H1 (cell line): ENCODE measurements at regions not wholly inside any gene's neighbourhood (a gene's known extent, or its start where the extent isn't known, plus 50 kb on each side); places are given as distances from the start of the nearest gene placed in this dataset.
A peak's percentile ranks its signal among the peaks of the same experiment; 100 is the strongest.

ENCODE experiments used
- CTCF ChIA-PET: fragments of 300-600 bp; sonication (Branson Sonifier 250); formaldehyde crosslinking; loops from one replicate; lab custom pipeline; 2021; ENCODE audit not compliant: partially characterized antibody; lab: Charles Lee
- POLR2A ChIA-PET: fragments of 300-600 bp; sonication (Branson Sonifier 250); formaldehyde crosslinking; loops from one replicate; lab custom pipeline; 2021; ENCODE audit warnings: inconsistent platforms; ENCODE audit not compliant: partially characterized antibody; lab: Charles Lee
- DNase-seq, 2 experiments: peaks; one replicate each; pipeline versions ENCODE4 v3.0.0 to v3.0.0-alpha.2; 2010 to 2022; ENCODE audit warnings: low spot score in 2 of 2, low read depth in 1 of 2, mixed read lengths in 1 of 2
- FAIRE-seq: peaks from 2 replicates; lab custom pipeline; 2011; peaks lifted over from hg19 to GRCh38; lab: Jason Lieb, UNC
- H2AFZ ChIP-seq: 2 replicates; pipeline ENCODE4 v1.8.1; 2012; ENCODE audit warnings: low read length, inconsistent platforms
- H2AK5ac ChIP-seq: 2 replicates; pipeline ENCODE4 v1.6.1; 2013; ENCODE audit warnings: low read depth, low read length
- H2BK120ac ChIP-seq: replicated peaks from 2 replicates; pipeline ENCODE3; 2013; ENCODE audit warnings: low read depth, low read length, inconsistent platforms
- H2BK12ac ChIP-seq: 2 replicates; pipeline ENCODE4 v1.6.1; 2013; ENCODE audit warnings: low read depth, low read length
- H2BK15ac ChIP-seq: 2 replicates; pipeline ENCODE4 v1.6.1; 2013; ENCODE audit warnings: low read length
- H2BK20ac ChIP-seq: 2 replicates; pipeline ENCODE4 v1.6.1; 2013; ENCODE audit warnings: low read length
- H2BK5ac ChIP-seq: 2 replicates; pipeline ENCODE4 v1.6.1; 2013; ENCODE audit warnings: low read depth, low read length
- H3K14ac ChIP-seq: 2 replicates; pipeline ENCODE4 v1.6.1; 2013; ENCODE audit warnings: inconsistent platforms; ENCODE audit not compliant: insufficient read length
- H3K18ac ChIP-seq: 2 replicates; pipeline ENCODE4 v1.6.1; 2013; ENCODE audit warnings: low read length; ENCODE audit errors: extremely low read depth
- H3K23ac ChIP-seq: 2 replicates; pipeline ENCODE4 v1.6.1; 2013; ENCODE audit warnings: inconsistent platforms; ENCODE audit not compliant: insufficient read length
- H3K23me2 ChIP-seq: 2 replicates; pipeline ENCODE4 v1.6.1; 2013; ENCODE audit warnings: low read depth, low read length
- H3K27ac ChIP-seq: 2 replicates; pipeline ENCODE4 v1.6.1; 2011; ENCODE audit warnings: low read depth, low read length, inconsistent platforms
- H3K27me3 ChIP-seq, 4 experiments: replicated peaks in 1 of 4; 1 replicate in 1 of 4; 2 replicates in 3 of 4; pipeline versions ENCODE4 v1.6.1 to v1.8.1; 2011 to 2013; ENCODE audit warnings: low read length in 3 of 4, mild to moderate bottlenecking in 3 of 4, inconsistent platforms in 2 of 4, mixed read lengths in 2 of 4, moderate library complexity in 1 of 4; ENCODE audit not compliant: control insufficient read depth in 3 of 4, insufficient read depth in 3 of 4; ENCODE audit errors: extremely low read depth in 1 of 4
- H3K36me3 ChIP-seq, 4 experiments: 2 replicates each; pipeline versions ENCODE4 v1.6.1 to v1.8.1; 2011 to 2013; ENCODE audit warnings: mild to moderate bottlenecking in 4 of 4, low read length in 3 of 4, moderate library complexity in 2 of 4, control low read depth in 1 of 4, inconsistent platforms in 1 of 4; ENCODE audit not compliant: insufficient read depth in 4 of 4, control insufficient read depth in 2 of 4
- H3K4ac ChIP-seq: replicated peaks from 2 replicates; pipeline ENCODE3; 2013; ENCODE audit warnings: low read length, low read depth, mixed read lengths, inconsistent platforms; ENCODE audit not compliant: insufficient read length
- H3K4me1 ChIP-seq, 4 experiments: replicated peaks in 1 of 4; 1 replicate in 1 of 4; 2 replicates in 3 of 4; pipeline versions ENCODE4 v1.6.1 to v1.8.1; 2011 to 2013; ENCODE audit warnings: low read length in 3 of 4, inconsistent platforms in 2 of 4, mixed read lengths in 1 of 4; ENCODE audit not compliant: insufficient read depth in 4 of 4, control insufficient read depth in 3 of 4
- H3K4me2 ChIP-seq, 2 experiments: 2 replicates each; pipeline versions ENCODE4 v1.6.1 to v1.8.1; 2011 to 2013; ENCODE audit warnings: low read depth in 2 of 2, low read length in 2 of 2, control low read depth in 1 of 2, inconsistent platforms in 1 of 2, mild to moderate bottlenecking in 1 of 2; ENCODE audit not compliant: insufficient read depth in 1 of 2
- H3K4me3 ChIP-seq, 4 experiments: fragments of 200-600, 300-600 bp in 1 of 4; sonication (generic), shearing (Covaris generic), sonication (Bioruptor Twin) in 1 of 4; 2 replicates each; pipeline versions ENCODE4 v1.5.1 to v1.8.1; 2011 to 2016; ENCODE audit warnings: low read length in 4 of 4, low read depth in 3 of 4, control low read depth in 2 of 4, inconsistent platforms in 2 of 4, mild to moderate bottlenecking in 2 of 4, mixed read lengths in 1 of 4, moderate library complexity in 1 of 4; ENCODE audit not compliant: insufficient read depth in 2 of 4; ENCODE audit errors: extremely low read depth in 1 of 4
- H3K56ac ChIP-seq: replicated peaks from 2 replicates; pipeline ENCODE3; 2013; ENCODE audit warnings: low read depth, mild to moderate bottlenecking, mixed read lengths, low read length, inconsistent platforms; ENCODE audit not compliant: insufficient read length
- H3K79me1 ChIP-seq: 2 replicates; pipeline ENCODE4 v1.6.1; 2013; ENCODE audit warnings: low read depth, low read length, control low read depth
- H3K79me2 ChIP-seq, 2 experiments: 2 replicates each; pipeline versions ENCODE4 v1.6.1 to v1.8.1; 2012 to 2013; ENCODE audit warnings: low read length in 2 of 2, mild to moderate bottlenecking in 2 of 2, inconsistent platforms in 1 of 2; ENCODE audit not compliant: insufficient read depth in 2 of 2, control insufficient read depth in 1 of 2
- H3K9ac ChIP-seq, 4 experiments: replicated peaks in 1 of 4; 1 replicate in 1 of 4; 2 replicates in 3 of 4; pipeline versions ENCODE4 v1.6.1 to v1.8.1; 2011 to 2013; ENCODE audit warnings: low read depth in 3 of 4, low read length in 3 of 4, control low read depth in 2 of 4, mild to moderate bottlenecking in 2 of 4, moderate library complexity in 2 of 4, inconsistent platforms in 1 of 4; ENCODE audit errors: extremely low read depth in 1 of 4
- H3K9me3 ChIP-seq, 2 experiments: 2 replicates each; pipeline versions ENCODE4 v1.6.1 to v1.8.1; 2012 to 2013; ENCODE audit warnings: mild to moderate bottlenecking in 2 of 2, moderate library complexity in 2 of 2, control low read depth in 1 of 2, inconsistent platforms in 1 of 2, low read depth in 1 of 2, low read length in 1 of 2, mixed read lengths in 1 of 2; ENCODE audit not compliant: insufficient read depth in 2 of 2
- H4K20me1 ChIP-seq, 2 experiments: replicated peaks in 1 of 2; 2 replicates each; pipeline versions ENCODE3 to v1.8.1; 2011 to 2013; ENCODE audit warnings: inconsistent platforms in 2 of 2, low read length in 2 of 2, mild to moderate bottlenecking in 1 of 2; ENCODE audit not compliant: insufficient read depth in 2 of 2, control insufficient read depth in 1 of 2
- H4K5ac ChIP-seq: 2 replicates; pipeline ENCODE4 v1.6.1; 2013; ENCODE audit warnings: low read length, low read depth, mixed read lengths, inconsistent platforms; ENCODE audit not compliant: insufficient read length
- H4K8ac ChIP-seq: 2 replicates; pipeline ENCODE4 v1.8.0; 2013; ENCODE audit warnings: mild to moderate bottlenecking, moderate library complexity, low read length, inconsistent platforms; ENCODE audit not compliant: insufficient read depth; ENCODE audit errors: extremely low read depth
- H4K91ac ChIP-seq: replicated peaks from 2 replicates; pipeline ENCODE3; 2013; ENCODE audit warnings: low read length, mixed read lengths, inconsistent platforms; ENCODE audit not compliant: insufficient read length
- BCL11A ChIP-seq, 2 experiments: IDR thresholded peaks; one replicate each; pipeline ENCODE4 v1.6.1; 2011; ENCODE audit warnings: low read depth in 2 of 2, low read length in 2 of 2, mild to moderate bottlenecking in 2 of 2
- CTCF ChIP-seq, 3 experiments: IDR thresholded peaks; 1 replicate in 2 of 3; 2 replicates in 1 of 3; pipeline versions ENCODE4 v1.5.1 to v1.6.1; 2011; ENCODE audit warnings: low read length in 3 of 3, mild to moderate bottlenecking in 3 of 3, inconsistent platforms in 2 of 3, low read depth in 1 of 3, moderate library complexity in 1 of 3; ENCODE audit not compliant: insufficient read depth in 1 of 3; ENCODE audit errors: control extremely low read depth in 1 of 3
- E2F6 ChIP-seq: IDR thresholded peaks from 2 replicates; pipeline ENCODE4 v1.6.1; 2012; ENCODE audit warnings: inconsistent platforms
- MAFK ChIP-seq: IDR thresholded peaks from 2 replicates; pipeline ENCODE4 v1.6.1; 2012; ENCODE audit warnings: low read depth, mild to moderate bottlenecking, improper control_type of control experiment, low read length
- MAX ChIP-seq: IDR thresholded peaks from 2 replicates; pipeline ENCODE4 v1.6.1; 2012; ENCODE audit warnings: inconsistent platforms
- RAD21 ChIP-seq, 2 experiments: IDR thresholded peaks in 1 of 2; conservative IDR thresholded peaks in 1 of 2; 2 replicates each; pipeline ENCODE4 v1.6.1; 2011; ENCODE audit warnings: low read depth in 2 of 2, low read length in 2 of 2, improper control_type of control experiment in 1 of 2, inconsistent platforms in 1 of 2, mild to moderate bottlenecking in 1 of 2, moderate library complexity in 1 of 2
- RNF2 ChIP-seq: fragments of 200-900, 300-1000 bp; sonication (generic); IDR thresholded peaks from 2 replicates; pipeline ENCODE4 v1.7.1; 2016; ENCODE audit warnings: borderline replicate concordance, low read depth, mild to moderate bottlenecking, antibody characterized with exemption, low read length; ENCODE audit not compliant: poor library complexity, severe bottlenecking; ENCODE audit errors: missing control alignments
- SIRT6 ChIP-seq: IDR thresholded peaks from one replicate; pipeline ENCODE4 v1.7.1; 2012; ENCODE audit warnings: low read length, inconsistent platforms
- SUZ12 ChIP-seq: fragments of 200-600 bp; sonication (generic); IDR thresholded peaks from 2 replicates; pipeline ENCODE4 v1.6.1; 2012; ENCODE audit warnings: mild to moderate bottlenecking, inconsistent platforms, low read length, moderate library complexity, mixed read lengths
- WGBS, 2 experiments: shearing (Covaris generic) in 1 of 2; methylation state at CpG; one replicate each; pipeline versions ENCODE4 v1.1.6 to v1.1.7; 2013 to 2015; ENCODE audit warnings: low lambda C conversion rate in 2 of 2, mixed read lengths in 2 of 2, inconsistent platforms in 1 of 2, low coverage in 1 of 2, missing lambda C conversion rate in 1 of 2; ENCODE audit not compliant: insufficient replicate concordance in 2 of 2, insufficient coverage in 1 of 2, insufficient read length in 1 of 2; ENCODE audit errors: extremely low coverage in 1 of 2, missing lambda C conversion rate in 1 of 2; 5-methylcytosine and 5-hydroxymethylcytosine counted together

DNA sequence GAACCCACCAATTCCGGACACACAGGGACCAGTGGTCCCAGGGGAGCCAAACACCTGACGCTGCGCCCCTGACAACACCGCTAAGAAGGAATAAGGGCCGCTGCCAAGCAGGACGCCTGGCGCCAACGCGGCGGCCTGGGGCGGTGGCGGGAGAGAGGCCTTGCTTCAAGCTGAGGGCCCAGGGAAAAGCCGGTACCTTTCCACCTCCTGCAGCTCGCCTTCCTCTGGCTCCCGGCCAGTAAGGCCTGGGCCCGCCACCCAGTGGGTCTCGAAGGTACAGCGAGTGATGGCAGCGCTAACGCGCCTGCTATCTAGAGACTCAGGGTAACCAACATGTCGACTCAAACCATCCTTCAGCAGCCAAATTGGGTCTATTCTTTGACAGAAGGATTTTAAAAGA is 1074.1 kb downstream of the SI start:
- POLR2A ChIA-PET: no interaction called here

More for the DNA sequence above, 1074.1 kb downstream of the SI start:
- Histone ChIP-seq H4K5ac (no peak overlapping the region), H4K20me1 (no peaks in the 10 kb centered on the region), H3K27ac (no peak overlapping the region), H3K79me1 (no peaks in the 10 kb centered on the region), H3K79me2 (no peaks in the 10 kb centered on the region), H2BK20ac (no peak overlapping the region), H3K36me3 (no peaks in the 10 kb centered on the region), H3K23me2 (no peaks in the 10 kb centered on the region), H3K4me2 (no peak overlapping the region), H4K91ac (no peak overlapping the region), H3K23ac (no peak overlapping the region), H3K18ac (no peak overlapping the region), H2AK5ac (no peak overlapping the region), H3K14ac (no peak overlapping the region), H3K4ac (no peak overlapping the region), H2AFZ (no peak overlapping the region), H2BK120ac (no peak overlapping the region), H2BK12ac (no peak overlapping the region), H3K9ac (no peak overlapping the region), H3K56ac (no peak overlapping the region), H3K9me3 (peaks cover 0 to 8% of the 10 kb centered on the region in 2 experiments; a peak in 1 of 4 replicates), H2BK5ac (no peak overlapping the region), H3K4me1 (no peaks in the 10 kb centered on the region), H3K27me3 (no peaks in the 10 kb centered on the region), H3K4me3 (no peak overlapping the region), H2BK15ac (no peak overlapping the region), H4K8ac (no peak overlapping the region; the same call in 1 of the 2 replicates)
- FAIRE-seq (no peak), DNase-seq (peak; percentile 69 to 81)
- WGBS, 2 experiments: 83% methylated on average over 22 of the region's 22 CpGs; no CpG with 5 or more reads in 1 of the 2 experiments
- CTCF ChIA-PET: interaction anchor here (0.6 to 1.5 kb wide), 7 partner anchors 25 to 349 kb away, joined by 3 to 6 read pairs (median 3); no protein-coding TSS in a partner anchor
- peak; percentile 61 to 72 (median 65) for TF ChIP-seq CTCF (IDR thresholded peaks at IDR 0.05; ENCODE audit: control extremely low read depth in 1 of 3, insufficient read depth in 1 of 3, low read depth in 1 of 3, low read length in 3 of 3)
- no peak for TF ChIP-seq BCL11A (IDR thresholded peaks at IDR 0.05; ENCODE audit: low read depth in 2 of 2, low read length in 2 of 2)
- TF ChIP-seq RNF2: no peak
- peak; percentile 67 to 80 for TF ChIP-seq RAD21 (IDR thresholded peaks at IDR 0.05 in 1 of 2, conservative IDR thresholded peaks at IDR 0.05 in 1 of 2; ENCODE audit: low read depth in 2 of 2, low read length in 2 of 2)
- no peak for TF ChIP-seq SUZ12
- peak; percentile 34; the same call in 1 of the 2 replicates for TF ChIP-seq E2F6
- TF ChIP-seq MAFK: no peak
- no peak for TF ChIP-seq SIRT6
- TF ChIP-seq MAX: 0 out of 2 replicates have a peak, but pooled peaks have one; percentile 31
